GM18498 (cell line): ENCODE measurements at regions not wholly inside any gene's neighbourhood (a gene's known extent, or its start where the extent isn't known, plus 50 kb on each side); places are given as distances from the start of the nearest gene placed in this dataset.

Experiments used
- ATAC-seq: cut with Tn5 transposase; IDR thresholded peaks from one replicate; pipeline ENCODE4 v1.9.1; 2021; ENCODE audit warnings: mild to moderate bottlenecking, moderate library complexity; ENCODE audit not compliant: unreplicated experiment

DNA sequence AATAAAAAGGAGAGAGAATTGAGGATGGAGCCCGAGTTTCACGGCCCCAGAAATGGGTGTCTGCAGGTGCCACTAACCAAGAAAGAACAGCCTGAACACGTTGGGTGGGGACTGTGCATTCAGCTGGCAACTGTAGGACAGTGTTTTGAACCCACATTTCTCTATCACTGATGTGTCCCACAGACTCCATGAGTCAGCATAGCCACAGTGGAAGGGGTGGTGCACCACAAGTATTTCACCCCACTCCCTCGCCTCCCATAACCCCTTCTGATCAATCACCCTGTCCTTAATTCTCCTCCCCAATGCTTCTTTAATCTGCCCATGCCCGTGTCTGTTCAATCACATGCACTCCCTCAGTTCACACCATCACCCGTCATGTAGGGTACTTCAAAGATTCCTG is 291.5 kb downstream of the ZNF516 start:
- ATAC-seq, result no peak

DNA sequence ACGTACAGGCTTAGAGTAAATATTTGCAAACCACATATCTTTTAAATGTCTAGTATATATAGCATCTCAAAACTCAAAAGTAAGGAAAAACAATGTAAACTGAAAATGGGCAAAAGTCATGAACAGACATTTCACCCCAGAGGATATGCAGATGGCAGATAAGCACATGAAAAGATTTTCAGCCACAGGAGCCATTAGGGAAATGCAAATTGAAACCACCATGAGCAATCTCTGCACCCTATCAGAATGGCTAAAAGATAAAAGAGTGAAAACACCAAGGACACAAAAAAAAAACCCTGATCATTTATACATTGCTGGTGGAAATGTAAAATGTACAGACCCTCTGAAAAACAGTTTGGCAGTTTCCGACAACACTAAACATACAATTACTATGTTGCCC is 292.7 kb downstream of the ZNF516 start:
- ATAC-seq, result no peak

DNA sequence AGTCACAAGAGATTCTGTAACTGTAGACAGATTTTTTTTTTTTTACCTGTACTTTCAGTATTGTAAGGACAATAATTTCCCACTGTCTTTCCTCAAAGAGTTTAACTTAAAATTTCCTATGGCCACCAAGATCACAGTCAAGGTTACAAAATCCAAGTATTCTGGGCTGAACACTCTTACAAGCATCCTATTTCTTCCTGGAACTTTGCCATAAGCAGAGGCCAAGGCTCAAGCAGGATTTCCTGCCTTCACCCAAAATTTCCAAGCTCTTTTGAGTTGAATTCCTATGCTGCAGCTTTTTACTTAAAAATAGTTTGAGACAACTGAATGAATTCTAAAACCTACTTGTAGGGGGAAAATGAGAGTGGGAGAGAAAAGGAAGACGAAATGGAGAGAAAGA is 299.4 kb downstream of the ZNF516 start:
- ATAC-seq, result no peak

DNA sequence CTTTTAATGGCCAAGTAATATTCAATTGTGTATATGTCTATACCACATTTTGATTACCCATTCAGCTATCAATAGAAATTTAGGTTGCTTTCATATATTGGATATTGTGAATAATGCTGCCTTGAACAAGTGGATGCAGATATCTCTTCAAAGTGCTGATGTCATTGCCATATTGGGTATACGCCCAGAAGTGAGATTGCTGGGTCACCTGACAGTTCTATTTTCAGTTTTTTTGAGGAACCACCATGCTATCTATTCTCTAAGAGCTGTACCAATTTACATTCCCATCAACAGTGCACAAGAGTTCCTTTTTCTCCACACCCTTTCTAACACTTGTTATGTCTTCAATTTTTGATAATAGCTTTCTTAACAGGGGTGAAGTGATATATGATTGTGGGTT is 306.9 kb downstream of the ZNF516 start:
- ATAC-seq, result no peak

DNA sequence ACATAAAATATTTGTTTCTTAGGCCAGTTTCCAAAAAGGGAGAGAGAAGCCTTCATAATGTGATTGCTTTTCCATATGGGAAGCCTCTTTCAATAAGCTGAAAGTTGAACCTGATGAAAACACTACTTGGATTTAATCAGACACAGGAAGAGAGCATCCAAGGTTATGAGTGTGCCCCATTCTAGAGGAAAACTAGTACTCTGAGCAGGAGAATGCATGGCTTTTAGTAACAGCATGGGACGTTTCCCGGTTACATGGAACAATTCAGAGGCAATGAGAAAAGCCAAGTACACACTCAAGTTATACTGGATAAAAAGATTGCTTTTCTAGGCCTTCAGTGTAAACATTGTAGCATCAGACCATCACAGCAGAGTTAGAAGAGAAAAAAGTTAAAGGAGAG is 315.8 kb downstream of the ZNF516 start:
- no peak for ATAC-seq

DNA sequence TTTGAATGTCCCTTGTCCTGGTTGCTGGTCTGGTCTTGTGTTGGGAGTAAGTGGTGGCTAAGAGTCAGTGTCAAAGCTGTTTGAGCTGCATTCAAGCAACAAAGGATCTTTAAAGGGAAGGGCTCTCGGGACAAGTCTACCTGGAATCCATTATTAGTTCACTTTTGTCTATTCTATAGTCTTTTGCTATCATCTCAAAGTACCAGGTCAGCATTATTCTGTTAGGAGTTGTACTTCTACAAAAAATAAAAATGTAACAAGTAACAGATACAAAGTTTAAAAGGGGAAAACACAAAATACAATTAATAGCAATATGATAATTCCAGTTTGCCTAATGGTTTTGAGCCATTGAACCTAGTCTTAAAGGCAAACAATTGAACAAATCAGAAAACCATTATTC is 317.9 kb downstream of the ZNF516 start:
- no peak for ATAC-seq

DNA sequence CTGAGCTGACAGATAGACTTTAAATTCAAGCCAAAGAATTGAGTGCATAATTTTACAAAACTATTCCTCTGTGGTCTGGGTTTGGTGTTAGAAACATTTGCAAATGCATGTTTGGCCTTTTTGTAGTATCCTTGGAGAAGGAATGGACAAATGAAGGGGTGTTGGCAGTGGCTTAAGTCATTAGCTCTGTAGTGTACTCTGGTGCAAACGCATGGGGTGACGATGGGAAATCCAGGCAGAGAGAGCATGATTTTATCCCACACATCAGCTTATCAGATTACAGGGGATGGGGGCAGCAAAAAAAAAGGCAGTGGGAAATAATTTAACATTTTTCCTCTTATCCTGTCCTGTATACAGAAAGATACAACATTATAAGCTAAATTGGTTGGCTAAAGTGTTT is 320.6 kb downstream of the ZNF516 start:
- no peak for ATAC-seq

DNA sequence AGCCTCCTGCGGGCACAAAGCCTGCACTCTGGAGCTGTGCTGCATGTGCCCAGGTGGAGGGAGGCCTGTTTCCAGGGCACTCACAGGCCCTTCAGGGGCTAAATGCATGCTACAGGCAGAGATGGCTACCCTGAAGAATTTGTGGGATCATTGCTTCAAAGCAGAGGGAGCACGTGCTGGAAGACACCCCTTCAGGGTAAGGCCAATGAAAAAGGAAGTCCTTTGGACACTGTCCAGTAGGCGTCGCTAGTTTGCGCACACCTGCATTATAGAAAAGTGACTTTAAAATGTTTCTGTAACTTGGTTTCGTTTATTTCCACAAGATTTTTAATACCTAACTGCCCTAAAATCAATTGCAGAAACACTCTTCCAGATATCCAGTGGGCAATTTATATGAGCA is 325.3 kb downstream of the ZNF516 start:
- no peak for ATAC-seq

DNA sequence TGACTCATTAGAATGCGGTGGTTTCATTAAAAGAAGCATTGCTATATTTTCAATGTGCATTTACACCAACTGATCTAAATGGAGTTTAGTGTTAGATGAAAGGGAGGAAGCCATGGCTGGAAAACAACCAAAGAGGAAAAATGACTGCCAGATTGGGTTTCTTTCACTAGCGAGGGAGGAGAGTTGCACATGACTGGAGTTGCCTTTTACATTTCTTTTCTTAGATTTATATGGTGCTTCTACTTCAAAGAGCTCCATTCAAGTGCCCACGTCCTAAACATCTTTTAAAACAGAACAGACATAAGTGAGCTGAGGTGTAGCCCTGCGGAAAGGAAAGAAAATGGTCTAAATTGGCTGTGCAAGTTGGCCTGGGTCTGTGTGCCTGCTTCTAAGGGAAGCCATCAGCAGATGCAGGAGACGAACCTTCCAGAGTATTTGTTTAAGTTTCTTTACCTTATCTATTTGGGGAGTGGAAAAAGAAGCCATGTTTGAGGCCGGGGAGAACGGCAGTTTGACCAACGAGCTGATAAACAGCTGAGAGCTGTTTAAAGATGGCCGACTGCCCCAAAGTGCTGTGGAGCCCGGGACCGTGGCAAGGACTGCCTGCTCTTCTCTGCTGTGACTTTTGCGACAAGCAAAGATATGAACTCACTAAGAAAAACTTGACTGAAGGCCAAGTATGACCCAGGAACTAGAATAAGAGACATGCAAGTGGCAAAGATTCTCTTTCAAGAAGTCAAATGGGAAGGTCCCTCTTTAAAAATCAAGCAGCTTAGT is 327.0 kb downstream of the ZNF516 start:
- ATAC-seq, result no peak

DNA sequence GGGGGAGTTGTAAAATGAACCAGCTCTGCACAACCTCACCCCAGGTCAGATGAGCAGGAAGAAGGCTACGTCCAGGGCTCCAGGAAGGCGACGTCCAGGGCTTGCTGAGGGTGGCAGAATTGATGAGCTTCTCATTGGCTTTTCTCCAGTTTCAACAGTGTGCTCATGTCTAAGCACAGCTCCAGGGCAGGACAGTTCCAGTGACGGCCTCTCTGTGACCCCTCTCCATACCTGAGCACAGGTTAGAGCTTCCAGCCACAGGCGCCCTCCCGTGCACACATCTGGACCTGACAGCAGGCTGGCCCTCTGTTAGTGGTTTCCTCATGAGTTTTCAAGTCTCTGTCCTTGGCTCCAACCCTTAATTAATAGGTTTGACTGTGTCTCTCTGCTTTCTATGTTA is 327.6 kb downstream of the ZNF516 start:
- no peak for ATAC-seq

DNA sequence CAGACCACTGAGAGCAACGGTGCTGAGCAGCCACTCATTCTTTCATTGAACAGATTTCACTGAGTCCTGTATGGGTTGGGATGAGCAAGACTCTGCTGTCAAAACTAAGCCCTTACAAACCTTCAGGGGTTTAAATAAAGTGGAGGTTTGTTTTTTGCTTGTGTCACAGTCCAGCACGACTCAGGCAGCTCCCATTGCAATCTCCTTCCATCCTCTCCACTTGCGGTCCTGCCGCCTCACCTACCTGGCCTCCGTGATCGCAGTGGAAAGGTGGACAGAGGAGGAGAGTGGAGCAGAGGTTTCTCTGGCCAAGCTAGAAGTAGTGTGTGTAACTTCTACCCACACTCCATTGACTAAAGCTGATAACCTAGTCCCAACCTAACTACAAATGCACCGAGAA is 332.2 kb downstream of the ZNF516 start:
- ATAC-seq, result no peak

DNA sequence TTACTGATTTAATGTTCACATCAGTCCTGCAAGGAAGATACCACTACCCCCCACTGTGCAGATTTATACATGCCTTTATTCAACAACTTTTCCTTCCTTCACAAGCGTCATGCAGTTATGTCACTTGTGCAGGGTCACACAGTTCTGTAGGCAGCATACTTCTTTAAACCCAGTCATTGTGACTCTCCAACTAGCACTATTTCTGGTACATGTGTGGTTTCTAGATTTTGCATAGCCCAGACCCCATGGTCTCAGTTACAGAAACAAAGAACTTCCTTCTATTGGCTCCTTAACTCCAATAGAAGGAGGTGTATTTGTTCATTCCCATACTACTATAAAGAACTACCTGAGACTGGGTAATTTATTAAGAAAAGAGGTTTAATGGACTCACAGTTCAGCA is 333.1 kb downstream of the ZNF516 start:
- ATAC-seq, result no peak

DNA sequence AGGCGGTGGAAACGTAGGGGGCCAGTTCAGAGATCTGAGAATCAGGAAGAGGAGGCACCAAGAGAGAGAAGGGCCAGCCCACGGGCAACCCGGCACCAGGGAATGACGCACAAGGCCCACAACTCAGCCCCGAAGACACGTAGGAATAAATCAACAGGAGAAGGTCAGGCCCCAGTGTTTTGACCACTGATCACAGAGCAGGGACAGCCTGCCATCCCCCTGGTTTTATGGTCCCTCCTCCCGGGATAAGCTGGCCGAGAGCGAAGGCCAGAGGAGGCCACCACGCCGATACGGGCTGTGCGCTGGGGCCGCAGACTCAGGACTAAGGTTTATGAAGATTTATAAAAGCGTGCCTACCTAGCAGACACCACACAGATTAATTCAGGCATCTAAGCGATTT is 341.4 kb downstream of the ZNF516 start:
- no peak for ATAC-seq

DNA sequence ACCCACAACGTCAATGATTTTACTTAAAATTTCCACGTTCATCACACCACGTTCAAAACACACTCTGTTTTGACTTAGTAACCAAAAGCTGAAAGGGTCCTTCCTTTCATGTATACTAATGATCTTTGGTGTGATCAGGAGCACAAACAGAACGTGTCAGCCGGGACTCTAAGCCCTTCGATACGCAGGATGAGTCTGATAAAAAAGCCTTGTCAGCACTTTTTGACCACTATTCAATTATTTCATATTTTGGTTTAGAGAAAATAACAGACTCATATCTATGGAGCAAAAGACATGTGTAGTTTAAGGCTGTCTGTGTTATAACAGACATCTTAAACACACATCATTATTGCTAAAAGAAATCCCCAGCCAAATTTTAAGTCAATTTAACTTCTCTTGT is 345.3 kb downstream of the ZNF516 start:
- no peak for ATAC-seq

DNA sequence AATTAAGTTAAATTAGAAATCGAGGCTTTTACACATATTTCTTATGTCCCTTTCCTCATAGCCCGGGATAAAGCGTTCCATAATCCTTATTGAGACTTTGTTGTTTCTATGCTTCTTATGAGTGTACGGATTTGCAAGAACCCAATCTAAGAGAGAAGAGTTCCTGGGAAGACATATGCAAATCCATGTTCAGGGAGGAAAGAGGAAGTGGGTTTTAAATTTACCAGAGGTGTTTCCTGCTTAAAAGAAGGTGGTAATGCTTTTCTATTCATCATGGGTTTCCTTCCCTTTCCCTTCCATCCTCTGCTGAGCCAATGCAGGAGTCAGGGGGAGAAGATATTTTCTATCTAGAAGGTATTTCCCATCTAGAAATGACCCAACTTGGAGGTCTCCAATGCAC is 345.8 kb downstream of the ZNF516 start:
- ATAC-seq, result no peak

DNA sequence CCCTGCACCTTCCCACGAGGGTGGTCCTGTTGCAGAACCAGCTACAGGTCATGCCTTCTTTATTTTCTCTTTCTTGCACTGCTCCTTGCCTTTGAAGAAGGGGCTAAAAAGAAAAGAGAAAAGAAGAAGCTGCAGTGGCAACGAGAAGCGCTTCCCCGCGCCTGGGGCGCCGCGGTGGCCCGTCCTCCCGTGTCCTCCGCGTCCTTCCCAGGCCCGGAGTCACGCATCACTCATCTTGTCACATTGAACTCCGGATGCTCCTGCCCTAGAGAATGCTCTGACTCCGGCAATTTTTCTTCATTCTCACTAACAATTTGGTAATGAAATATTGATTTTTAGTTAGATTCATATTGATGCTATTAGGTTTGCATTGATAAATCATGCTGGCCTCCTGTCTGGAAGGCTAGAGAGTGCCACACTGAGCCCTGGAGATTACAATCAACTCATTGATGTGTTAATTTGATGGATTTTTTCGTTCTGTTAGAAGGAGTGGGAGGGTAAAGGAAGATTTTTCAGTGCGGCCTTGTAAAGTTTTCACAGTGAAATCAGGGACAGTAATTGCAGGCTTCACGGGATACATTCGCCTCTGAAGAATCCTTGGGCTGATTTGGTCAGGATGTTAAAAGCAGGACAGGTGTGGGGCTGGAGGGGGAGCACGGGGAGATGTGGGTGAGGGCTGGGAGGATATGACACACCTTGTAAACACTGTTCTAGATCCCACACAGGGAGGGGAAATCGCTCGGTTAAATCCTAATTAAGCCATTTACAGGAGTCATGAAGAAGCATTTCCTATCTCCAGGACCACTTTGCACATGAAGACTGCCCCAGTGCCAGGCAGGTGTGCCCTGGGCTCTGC is 349.3 kb downstream of the ZNF516 start:
- no peak for ATAC-seq

DNA sequence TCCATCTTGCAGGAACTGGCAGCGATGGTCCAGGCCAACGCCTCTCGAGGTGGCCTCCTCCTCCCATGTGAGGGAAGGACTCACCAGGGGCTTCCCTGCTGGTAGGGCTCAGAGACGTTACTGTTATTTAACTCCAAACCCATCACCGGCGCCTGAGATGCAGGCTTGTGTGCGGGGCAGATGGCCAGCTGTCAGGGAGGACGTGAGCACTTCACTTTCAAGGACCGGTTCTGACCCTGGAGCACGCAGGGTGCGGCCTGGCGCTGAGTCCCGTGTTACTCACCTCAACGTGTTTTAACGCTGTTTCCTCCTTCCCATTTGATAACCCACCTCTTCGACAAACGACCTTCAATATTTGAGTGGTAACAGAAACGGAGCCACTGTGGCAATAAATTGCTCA is 350.2 kb downstream of the ZNF516 start:
- no peak for ATAC-seq

DNA sequence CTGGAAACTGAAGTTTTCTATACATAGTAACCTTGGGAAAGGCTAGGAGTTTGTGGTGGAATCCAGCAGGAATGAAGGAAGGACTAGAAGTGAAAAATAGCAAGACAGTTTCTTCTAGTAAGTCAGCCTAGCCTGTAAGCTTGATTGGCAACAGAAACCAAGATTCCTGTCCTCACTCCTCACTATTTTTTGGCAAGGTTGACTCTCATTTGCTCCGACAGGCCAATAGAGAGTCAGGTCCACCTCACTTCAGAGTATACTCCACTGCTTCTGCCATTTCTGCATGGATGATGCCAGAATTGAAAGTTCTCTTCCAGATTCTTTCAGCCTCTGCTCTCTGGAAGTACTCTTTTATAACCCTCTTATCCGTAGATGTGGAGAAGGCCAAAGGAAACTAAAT is 352.4 kb downstream of the ZNF516 start:
- ATAC-seq, result no peak

DNA sequence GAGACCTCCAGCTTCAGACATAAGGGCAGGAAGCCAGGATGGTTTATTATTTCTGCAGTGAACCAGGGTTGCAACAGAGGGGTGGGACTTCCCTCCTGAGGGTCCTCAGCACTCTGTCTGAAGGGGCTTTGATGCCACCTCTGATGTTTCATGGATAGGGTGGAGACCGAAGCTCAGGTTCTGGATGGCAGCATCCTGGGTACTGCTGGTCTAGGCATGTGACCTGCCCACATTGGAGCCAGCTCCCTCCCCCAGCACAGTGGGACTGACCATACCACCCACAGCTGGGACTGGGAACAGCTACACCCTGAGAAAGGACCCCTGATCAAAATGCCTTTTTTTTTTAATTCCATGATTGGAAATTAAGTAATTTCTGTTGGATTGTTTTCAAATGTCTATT is 355.2 kb downstream of the ZNF516 start:
- no peak for ATAC-seq

DNA sequence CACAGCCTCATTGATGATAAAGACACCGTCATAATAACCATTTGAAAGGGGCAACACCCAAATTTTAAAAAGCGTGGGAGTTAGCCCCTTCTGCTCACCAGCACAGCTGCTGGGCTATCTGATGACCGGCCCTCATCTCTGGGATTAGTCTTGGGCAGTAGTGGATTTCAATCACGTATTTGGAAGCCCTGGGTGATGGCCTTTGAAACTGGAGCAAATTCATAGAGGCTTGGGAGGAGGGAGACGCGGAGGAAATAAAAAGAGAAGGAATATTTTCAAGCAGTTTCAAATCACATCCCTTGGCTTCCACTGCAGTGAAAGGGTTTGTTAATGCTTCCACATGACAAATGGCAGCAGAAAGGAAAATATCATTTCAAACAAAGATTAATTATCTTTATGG is 357.8 kb downstream of the ZNF516 start:
- ATAC-seq, result no peak

DNA sequence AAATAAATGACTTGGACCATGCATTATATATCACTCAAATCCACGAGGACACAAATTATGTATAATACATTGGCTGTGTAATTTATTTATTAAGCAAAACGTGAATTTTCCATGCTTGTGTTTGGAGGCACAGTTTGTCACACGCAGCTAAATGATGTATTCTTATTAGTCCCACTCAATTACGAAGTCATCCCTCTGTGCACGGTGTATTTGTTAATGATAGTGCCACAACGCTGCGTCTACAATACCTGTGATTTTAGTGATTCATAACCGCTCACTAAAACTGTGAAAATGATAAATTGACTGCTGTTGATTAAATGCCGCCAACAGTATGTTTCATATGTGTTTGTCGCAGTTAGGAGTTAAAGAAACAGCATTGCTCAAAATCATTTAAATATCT is 358.3 kb downstream of the ZNF516 start:
- ATAC-seq, result no peak

DNA sequence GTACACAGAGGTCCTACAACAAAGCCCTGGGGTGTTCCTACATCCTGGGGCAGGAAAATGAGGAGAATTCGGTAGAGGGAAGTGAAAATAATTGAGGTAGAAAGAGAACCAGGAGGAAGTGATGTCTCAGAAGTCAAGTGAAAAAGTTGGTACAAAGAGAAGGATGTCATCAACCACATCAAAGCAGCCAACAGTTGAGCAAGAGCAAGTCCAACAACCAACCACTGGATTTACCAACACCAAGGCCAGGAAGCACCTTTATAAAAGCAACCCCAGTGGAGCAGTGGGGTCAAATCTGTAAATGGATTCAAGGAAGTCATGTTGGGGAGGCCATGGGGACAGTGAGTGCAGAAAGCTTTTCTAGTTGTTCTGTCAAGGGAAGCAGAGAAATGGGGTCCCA is 360.4 kb downstream of the ZNF516 start:
- no peak for ATAC-seq
